22Rv1 (cell line): ENCODE measurements at regions not wholly inside any gene's neighbourhood (a gene's known extent, or its start where the extent isn't known, plus 50 kb on each side); places are given as distances from the start of the nearest gene placed in this dataset.

ENCODE experiments used
- CTCF ChIP-seq: fragments of 450-650 bp; IDR thresholded peaks from 2 replicates; pipeline ENCODE4 v1.5.1; 2017; ENCODE audit warnings: mild to moderate bottlenecking
- ZFX ChIP-seq: fragments of 450-650 bp; IDR thresholded peaks from 2 replicates; pipeline ENCODE4 v1.6.1; 2017; ENCODE audit warnings: antibody characterized with exemption, borderline replicate concordance

- TF ChIP-seq CTCF, result no peak
- TF ChIP-seq ZFX, result no peak
Measured at GRCh38 chr2:31703253-31703652, 122.5 kb upstream of the SRD5A2 start.
